ENCODE measurements at regions not wholly inside any gene's neighbourhood (a gene's known extent, or its start where the extent isn't known, plus 50 kb on each side); places are given as distances from the start of the nearest gene placed in this dataset.

- no peaks in the 10 kb centered on the region for H3K9me3 ChIP-seq (ENCODE audit: control insufficient read depth in 1 of 2, insufficient read depth in 1 of 2, low read depth in 1 of 2, low read length in 2 of 2)
- no TSS peak for BruUV-seq (replicated peaks)
- no peaks in the 10 kb centered on the region for H3K79me2 ChIP-seq (ENCODE audit: insufficient read depth, low read length)
- H3K27me3 ChIP-seq (ENCODE audit: insufficient read depth, low read length): no peaks in the 10 kb centered on the region
- POLR2A ChIA-PET: no interaction called here
- H3K4me2 ChIP-seq (ENCODE audit: low read length): no peak overlapping the region
- H3K9ac ChIP-seq (ENCODE audit: low read length): no peak overlapping the region
- no peak overlapping the region for H3K27ac ChIP-seq (ENCODE audit: low read depth, low read length)
- RAD21 ChIA-PET (ENCODE audit: low non-redundant PET in 1 of 2, low total read pairs in 2 of 2, uncharacterized antibody in 2 of 2, unreplicated experiment in 2 of 2): no interaction called here
- no peak overlapping the region for H2AFZ ChIP-seq (ENCODE audit: low read depth, low read length, poor library complexity, severe bottlenecking)
- no peaks in the 10 kb centered on the region for H3K36me3 ChIP-seq (ENCODE audit: control insufficient read depth in 1 of 2, insufficient read depth in 2 of 2, low read length in 2 of 2)
- CTCF ChIA-PET: no interaction called here
- no peaks in the 10 kb centered on the region for H4K20me1 ChIP-seq (ENCODE audit: insufficient read depth)
- intact Hi-C loops (cut with micrococcal nuclease): no loop called here
- TF ChIP-seq SRF (IDR thresholded peaks at IDR 0.05; ENCODE audit: low read depth): no peak
- TF ChIP-seq POLR2A (IDR thresholded peaks at IDR 0.05; ENCODE audit: borderline replicate concordance, extremely low read depth, insufficient read depth, insufficient read length): no peak
- no peak for TF ChIP-seq CTCF (IDR thresholded peaks at IDR 0.05 in 2 of 3, conservative IDR thresholded peaks at IDR 0.05 in 1 of 3; ENCODE audit: borderline replicate concordance in 1 of 3, insufficient read depth in 1 of 3, low read depth in 2 of 3, low read length in 2 of 3)
- no peak for TF ChIP-seq FOSL1 (IDR thresholded peaks at IDR 0.05; ENCODE audit: low read depth)
- no peak for TF ChIP-seq TCF7L2 (IDR thresholded peaks at IDR 0.05; ENCODE audit: borderline replicate concordance, extremely low read depth, insufficient read depth, insufficient read length)
- TF ChIP-seq ZNF274 (IDR thresholded peaks at IDR 0.05; ENCODE audit: low read depth, low read length): no peak
- TF ChIP-seq EZH2phosphoT487 (IDR thresholded peaks at IDR 0.05; ENCODE audit: borderline replicate concordance): no peak
- no peak for TF ChIP-seq ATF3 (IDR thresholded peaks at IDR 0.05)
- TF ChIP-seq POLR2AphosphoS5 (IDR thresholded peaks at IDR 0.05; ENCODE audit: low read depth, low read length): no peak
- H3K4me3 ChIP-seq (replicated peaks in 1 of 2; ENCODE audit: low read depth in 1 of 2, low read length in 2 of 2): no peak overlapping the region
- no peaks in the 10 kb centered on the region for H3K4me1 ChIP-seq (ENCODE audit: control insufficient read depth in 1 of 2, insufficient read depth in 2 of 2, low read length in 2 of 2)
- ATAC-seq (no peak), DNase-seq (ENCODE audit: low read depth, low spot score) (no peak)
- no peaks in the 10 kb centered on the region for H3K9me2 ChIP-seq (ENCODE audit: insufficient read depth)
Observed at GRCh38 chr1:78401148-78401547, 89.6 kb upstream of the PTGFR start.

GRCh38 chr1:78408192-78408591 lies 82.6 kb upstream of the PTGFR start:
- no peaks in the 10 kb centered on the region for H3K79me2 ChIP-seq (ENCODE audit: insufficient read depth, low read length)
- no peak overlapping the region for H3K9ac ChIP-seq (ENCODE audit: low read length)
- no peaks in the 10 kb centered on the region for H3K9me2 ChIP-seq (ENCODE audit: insufficient read depth)
- POLR2A ChIA-PET: no interaction called here
- H4K20me1 ChIP-seq (ENCODE audit: insufficient read depth): no peaks in the 10 kb centered on the region
- no TSS peak for BruUV-seq (replicated peaks)
- H3K36me3 ChIP-seq (ENCODE audit: control insufficient read depth in 1 of 2, insufficient read depth in 2 of 2, low read length in 2 of 2): no peaks in the 10 kb centered on the region
- no peaks in the 10 kb centered on the region for H3K4me1 ChIP-seq (ENCODE audit: control insufficient read depth in 1 of 2, insufficient read depth in 2 of 2, low read length in 2 of 2)
- H3K4me2 ChIP-seq (ENCODE audit: low read length): no peak overlapping the region
- DNase-seq (ENCODE audit: low read depth, low spot score): no peak
- H3K4me3 ChIP-seq (replicated peaks in 1 of 2; ENCODE audit: low read depth in 1 of 2, low read length in 2 of 2): no peak overlapping the region
- CTCF ChIA-PET: no interaction called here
- RAD21 ChIA-PET (ENCODE audit: low non-redundant PET in 1 of 2, low total read pairs in 2 of 2, uncharacterized antibody in 2 of 2, unreplicated experiment in 2 of 2): no interaction called here
- no peak for ATAC-seq
- no peaks in the 10 kb centered on the region for H3K27me3 ChIP-seq (ENCODE audit: insufficient read depth, low read length)
- no peaks in the 10 kb centered on the region for H3K9me3 ChIP-seq (ENCODE audit: control insufficient read depth in 1 of 2, insufficient read depth in 1 of 2, low read depth in 1 of 2, low read length in 2 of 2)
- no peak overlapping the region for H3K27ac ChIP-seq (ENCODE audit: low read depth, low read length)
- no peak overlapping the region for H2AFZ ChIP-seq (ENCODE audit: low read depth, low read length, poor library complexity, severe bottlenecking)
- intact Hi-C loops (cut with micrococcal nuclease): no loop called here
- TF ChIP-seq POLR2A (IDR thresholded peaks at IDR 0.05; ENCODE audit: borderline replicate concordance, extremely low read depth, insufficient read depth, insufficient read length): no peak
- no peak for TF ChIP-seq TCF7L2 (IDR thresholded peaks at IDR 0.05; ENCODE audit: borderline replicate concordance, extremely low read depth, insufficient read depth, insufficient read length)
- no peak for TF ChIP-seq ZNF274 (IDR thresholded peaks at IDR 0.05; ENCODE audit: low read depth, low read length)
- no peak for TF ChIP-seq SIN3A (IDR thresholded peaks at IDR 0.05; ENCODE audit: low read depth)
- no peak for TF ChIP-seq POLR2AphosphoS5 (IDR thresholded peaks at IDR 0.05; ENCODE audit: low read depth, low read length)
- TF ChIP-seq CBX3 (IDR thresholded peaks at IDR 0.05; ENCODE audit: low read depth): no peak
- no peak for TF ChIP-seq EZH2 (IDR thresholded peaks at IDR 0.05)
- no peak for TF ChIP-seq CTCF (IDR thresholded peaks at IDR 0.05 in 2 of 3, conservative IDR thresholded peaks at IDR 0.05 in 1 of 3; ENCODE audit: borderline replicate concordance in 1 of 3, insufficient read depth in 1 of 3, low read depth in 2 of 3, low read length in 2 of 3)
- no peak for TF ChIP-seq RAD21 (IDR thresholded peaks at IDR 0.05; ENCODE audit: low read depth)
- TF ChIP-seq ZFX (IDR thresholded peaks at IDR 0.05): no peak

All from HCT116 (cell line).